GM10266 (cell line): ENCODE measurements at regions not wholly inside any gene's neighbourhood (a gene's known extent, or its start where the extent isn't known, plus 50 kb on each side); places are given as distances from the start of the nearest gene placed in this dataset.
"Not testable (repeated sequence)": the region's sequence is repeated elsewhere in the genome, so short reads cannot be mapped to it uniquely, and the experiment has no call there.

Source experiments
- DNase-seq: peaks from one replicate; pipeline ENCODE4 v3.0.0; 2012; ENCODE audit errors: extremely low spot score
- CTCF ChIP-seq: IDR thresholded peaks from 2 replicates; pipeline ENCODE4 v1.5.1; 2012; ENCODE audit warnings: mild to moderate bottlenecking, low read depth; ENCODE audit not compliant: control insufficient read depth, insufficient read depth; ENCODE audit errors: missing control alignments

- TF ChIP-seq CTCF = no peak
- no peak for DNase-seq
These were observed 218.1 kb upstream of the OBI1 start for GRCh38 chr13:78876915-78877549.

- peak; percentile 12 for TF ChIP-seq CTCF
- DNase-seq = no peak
These were observed 217.0 kb upstream of the OBI1 start for GRCh38 chr13:78875792-78876580.

DNA sequence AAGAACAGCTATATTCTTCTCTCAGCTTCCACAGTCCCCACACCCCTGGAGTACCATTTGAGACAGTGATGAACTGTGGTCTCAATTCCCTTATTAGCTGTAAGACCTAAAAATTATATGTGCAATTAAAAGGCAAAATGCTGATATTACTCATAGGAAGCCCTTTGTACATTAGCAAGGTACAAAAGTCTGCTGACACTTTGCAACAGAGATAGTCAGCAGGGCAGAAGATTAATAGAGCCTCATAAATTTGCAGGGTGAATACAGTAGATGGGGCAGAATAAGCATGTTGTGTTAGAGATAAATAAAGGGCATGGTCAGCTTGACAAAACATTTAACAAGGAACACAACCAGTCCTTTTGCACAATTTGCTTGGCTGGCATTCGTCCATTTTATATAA is 210.0 kb upstream of the OBI1 start:
- no peak for TF ChIP-seq CTCF
- no peak for DNase-seq

DNA sequence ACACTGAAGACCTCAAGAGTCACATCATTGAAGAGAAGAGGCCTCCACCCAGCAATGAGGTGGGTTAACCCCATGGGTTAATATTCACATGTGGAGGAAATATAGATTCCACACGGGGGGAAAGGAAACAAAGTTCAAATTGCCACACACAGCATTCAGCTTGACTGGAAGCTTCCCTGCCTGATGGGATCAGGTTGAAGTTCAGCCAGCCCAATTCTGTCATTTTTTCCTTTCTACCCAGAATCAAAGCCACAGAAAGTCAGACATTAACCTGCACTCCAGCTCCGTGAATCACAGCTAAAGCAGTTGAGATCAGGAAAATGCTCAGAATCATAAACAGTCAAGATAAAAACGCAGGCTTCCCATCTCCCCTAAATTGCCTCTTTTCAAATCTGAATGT is 208.7 kb upstream of the OBI1 start:
- no peak for TF ChIP-seq CTCF
- no peak for DNase-seq

DNA sequence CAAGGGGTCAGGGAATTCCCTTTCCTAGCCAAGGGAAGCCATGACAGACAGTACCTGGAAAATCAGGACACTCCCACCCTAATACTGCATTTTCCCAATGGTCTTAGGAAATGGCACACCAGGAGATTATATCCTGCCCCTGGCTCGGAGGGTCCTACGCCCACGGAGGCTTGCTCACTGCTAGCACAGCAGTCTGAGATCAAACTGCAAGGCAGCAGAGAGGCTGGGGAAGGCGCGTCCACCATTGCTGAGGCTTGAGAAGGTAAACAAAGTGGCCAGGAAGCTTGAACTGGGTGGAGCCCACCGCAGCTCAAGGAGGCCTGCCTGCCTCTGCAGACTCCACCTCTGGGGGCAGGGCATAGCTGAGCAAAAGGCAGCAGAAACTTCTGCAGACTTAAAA is 207.1 kb upstream of the OBI1 start:
- not testable (repeated sequence) for DNase-seq

- TF ChIP-seq CTCF = no peak
- DNase-seq = no peak
These were observed 203.5 kb upstream of the OBI1 start for GRCh38 chr13:78862446-78862845.

- DNase-seq = no peak
These were observed 193.8 kb upstream of the OBI1 start for GRCh38 chr13:78852709-78853108.

More at GRCh38 chr13:78852709-78853108, 193.8 kb upstream of the OBI1 start:
- no peak for TF ChIP-seq CTCF
